ENCODE measurements at regions not wholly inside any gene's neighbourhood (a gene's known extent, or its start where the extent isn't known, plus 50 kb on each side); places are given as distances from the start of the nearest gene placed in this dataset.
"Not testable (repeated sequence)": the region's sequence is repeated elsewhere in the genome, so short reads cannot be mapped to it uniquely, and the experiment has no call there.

GRCh38 chr9:124121725-124122124 is 110.2 kb downstream of the LHX2 start:
- no peak overlapping the region for H3K4me3 ChIP-seq (ENCODE audit: severe bottlenecking)
- H3K27ac ChIP-seq (ENCODE audit: poor library complexity, severe bottlenecking), result no peak overlapping the region
- DNase-seq (ENCODE audit: low spot score) (no peak), ATAC-seq (ENCODE audit: low read depth) (no peak)
- H3K27me3 ChIP-seq (ENCODE audit: insufficient read depth, poor library complexity, severe bottlenecking), result no peaks in the 10 kb centered on the region
- no peaks in the 10 kb centered on the region for H3K9me3 ChIP-seq (ENCODE audit: severe bottlenecking)
- no peaks in the 10 kb centered on the region for H3K36me3 ChIP-seq (ENCODE audit: low read depth)
- no peaks in the 10 kb centered on the region for H3K4me1 ChIP-seq (ENCODE audit: insufficient read depth, poor library complexity, severe bottlenecking)
- TF ChIP-seq CTCF (IDR thresholded peaks at IDR 0.05; ENCODE audit: poor library complexity, severe bottlenecking), result no peak

GRCh38 chr9:124122321-124122720 is 110.8 kb downstream of the LHX2 start:
- no peak for DNase-seq (ENCODE audit: low spot score)
- no peak overlapping the region for H3K27ac ChIP-seq (ENCODE audit: poor library complexity, severe bottlenecking)
- no peaks in the 10 kb centered on the region for H3K9me3 ChIP-seq (ENCODE audit: severe bottlenecking)
- ATAC-seq (ENCODE audit: low read depth), result no peak; the same call in 2 of the 3 replicates
- no peaks in the 10 kb centered on the region for H3K36me3 ChIP-seq (ENCODE audit: low read depth)
- H3K4me1 ChIP-seq (ENCODE audit: insufficient read depth, poor library complexity, severe bottlenecking), result no peaks in the 10 kb centered on the region
- no peak overlapping the region for H3K4me3 ChIP-seq (ENCODE audit: severe bottlenecking)
- no peak for TF ChIP-seq CTCF (IDR thresholded peaks at IDR 0.05; ENCODE audit: poor library complexity, severe bottlenecking)
- no peaks in the 10 kb centered on the region for H3K27me3 ChIP-seq (ENCODE audit: insufficient read depth, poor library complexity, severe bottlenecking)

- peak; percentile 49; the same call in 1 of the 3 replicates for ATAC-seq (ENCODE audit: low read depth)
- H3K9me3 ChIP-seq (ENCODE audit: severe bottlenecking), result no peaks in the 10 kb centered on the region
- TF ChIP-seq CTCF (IDR thresholded peaks at IDR 0.05; ENCODE audit: poor library complexity, severe bottlenecking), result peak; percentile 30
- no peaks in the 10 kb centered on the region for H3K4me1 ChIP-seq (ENCODE audit: insufficient read depth, poor library complexity, severe bottlenecking)
- no peak overlapping the region for H3K27ac ChIP-seq (ENCODE audit: poor library complexity, severe bottlenecking)
- DNase-seq (ENCODE audit: low spot score), result no peak
- no peak overlapping the region for H3K4me3 ChIP-seq (ENCODE audit: severe bottlenecking)
- H3K36me3 ChIP-seq (ENCODE audit: low read depth), result no peaks in the 10 kb centered on the region
- H3K27me3 ChIP-seq (ENCODE audit: insufficient read depth, poor library complexity, severe bottlenecking), result no peaks in the 10 kb centered on the region
Observed at GRCh38 chr9:124122813-124123462, 111.4 kb downstream of the LHX2 start.

- H3K36me3 ChIP-seq (ENCODE audit: low read depth); H3K27me3 ChIP-seq (ENCODE audit: insufficient read depth, poor library complexity, severe bottlenecking); H3K9me3 ChIP-seq (ENCODE audit: severe bottlenecking); H3K4me3 ChIP-seq (ENCODE audit: severe bottlenecking); ATAC-seq (ENCODE audit: low read depth); DNase-seq (ENCODE audit: low spot score); H3K27ac ChIP-seq (ENCODE audit: poor library complexity, severe bottlenecking); H3K4me1 ChIP-seq (ENCODE audit: insufficient read depth, poor library complexity, severe bottlenecking): not testable (repeated sequence)
Observed at GRCh38 chr9:124123621-124124020, 112.1 kb downstream of the LHX2 start.

- Histone ChIP-seq H3K27me3 (ENCODE audit: insufficient read depth, poor library complexity, severe bottlenecking) (no peaks in the 10 kb centered on the region), H3K36me3 (ENCODE audit: low read depth) (no peaks in the 10 kb centered on the region), H3K4me3 (ENCODE audit: severe bottlenecking) (no peak overlapping the region), H3K4me1 (ENCODE audit: insufficient read depth, poor library complexity, severe bottlenecking) (no peaks in the 10 kb centered on the region), H3K27ac (ENCODE audit: poor library complexity, severe bottlenecking) (no peak overlapping the region), H3K9me3 (ENCODE audit: severe bottlenecking) (no peaks in the 10 kb centered on the region)
- ATAC-seq (ENCODE audit: low read depth), result no peak; the same call in 2 of the 3 replicates
- DNase-seq (ENCODE audit: low spot score), result no peak
- TF ChIP-seq CTCF (IDR thresholded peaks at IDR 0.05; ENCODE audit: poor library complexity, severe bottlenecking), result no peak
Observed at GRCh38 chr9:124124729-124125650, 113.4 kb downstream of the LHX2 start.

All from RWPE2 (cell line).